Endodermal cell (in vitro differentiated cells): ENCODE measurements at regions not wholly inside any gene's neighbourhood (a gene's known extent, or its start where the extent isn't known, plus 50 kb on each side); places are given as distances from the start of the nearest gene placed in this dataset.

ENCODE experiments used
- DNase-seq: peaks from one replicate; pipeline ENCODE4 v3.0.0-alpha.2; 2017
- H3K27ac ChIP-seq: 2 replicates; pipeline ENCODE4 v1.5.1; 2013; ENCODE audit warnings: mild to moderate bottlenecking, low read depth, low read length, moderate library complexity
- H3K27me3 ChIP-seq: 2 replicates; pipeline ENCODE4 v1.6.1; 2013; ENCODE audit warnings: mild to moderate bottlenecking, low read length, moderate library complexity; ENCODE audit not compliant: insufficient read depth, control insufficient read depth, poor library complexity, severe bottlenecking
- H3K36me3 ChIP-seq: 2 replicates; pipeline ENCODE4 v1.7.0; 2013; ENCODE audit warnings: mild to moderate bottlenecking, low read length, moderate library complexity; ENCODE audit not compliant: control insufficient read depth, insufficient read depth
- H3K4me1 ChIP-seq: one replicate; pipeline ENCODE4 v1.7.0; 2013; ENCODE audit warnings: low read length; ENCODE audit not compliant: control insufficient read depth, insufficient read depth
- H3K4me3 ChIP-seq: 2 replicates; pipeline ENCODE4 v1.5.1; 2013; ENCODE audit warnings: mild to moderate bottlenecking, low read length, moderate library complexity
- H3K9ac ChIP-seq: 2 replicates; pipeline ENCODE4 v1.6.1; 2013; ENCODE audit warnings: mild to moderate bottlenecking, low read length, moderate library complexity; ENCODE audit not compliant: poor library complexity, severe bottlenecking; ENCODE audit errors: extremely low read depth
- H3K9me3 ChIP-seq: 2 replicates; pipeline ENCODE4 v1.6.1; 2013; ENCODE audit warnings: mild to moderate bottlenecking, low read length, moderate library complexity; ENCODE audit not compliant: control insufficient read depth
- H3K27ac Mint-ChIP-seq: 2 replicates; pipeline ENCODE4 v1.8.0; 2020; ENCODE audit warnings: mixed read lengths
- H3K27me3 Mint-ChIP-seq: 2 replicates; pipeline ENCODE4 v1.8.0; 2021; ENCODE audit warnings: mild to moderate bottlenecking, mixed read lengths; ENCODE audit not compliant: insufficient read depth
- H3K36me3 Mint-ChIP-seq: 2 replicates; pipeline ENCODE4 v1.8.0; 2020; ENCODE audit warnings: low read depth, mixed read lengths
- H3K4me1 Mint-ChIP-seq: 2 replicates; pipeline ENCODE4 v1.8.0; 2020; ENCODE audit warnings: mixed read lengths
- H3K4me3 Mint-ChIP-seq: 2 replicates; pipeline ENCODE4 v1.8.0; 2020; ENCODE audit warnings: mild to moderate bottlenecking, moderate library complexity, mixed read lengths
- H3K9me3 Mint-ChIP-seq: 2 replicates; pipeline ENCODE4 v1.8.0; 2020; ENCODE audit warnings: mild to moderate bottlenecking, mixed read lengths
- CTCF ChIP-seq: fragments of 200-600 bp; sonication (generic); conservative IDR thresholded peaks from 2 replicates; pipeline ENCODE4 v1.5.0; 2021; ENCODE audit warnings: antibody characterized with exemption, mild to moderate bottlenecking
- WGBS, 2 experiments: methylation state at CpG; one replicate each; pipeline versions ENCODE4 v1.1.5 to v1.1.7; 2013; ENCODE audit warnings: missing lambda C conversion rate in 2 of 2, mixed read lengths in 1 of 2; ENCODE audit not compliant: insufficient coverage in 1 of 2, insufficient read length in 1 of 2; 5-methylcytosine and 5-hydroxymethylcytosine counted together

DNA sequence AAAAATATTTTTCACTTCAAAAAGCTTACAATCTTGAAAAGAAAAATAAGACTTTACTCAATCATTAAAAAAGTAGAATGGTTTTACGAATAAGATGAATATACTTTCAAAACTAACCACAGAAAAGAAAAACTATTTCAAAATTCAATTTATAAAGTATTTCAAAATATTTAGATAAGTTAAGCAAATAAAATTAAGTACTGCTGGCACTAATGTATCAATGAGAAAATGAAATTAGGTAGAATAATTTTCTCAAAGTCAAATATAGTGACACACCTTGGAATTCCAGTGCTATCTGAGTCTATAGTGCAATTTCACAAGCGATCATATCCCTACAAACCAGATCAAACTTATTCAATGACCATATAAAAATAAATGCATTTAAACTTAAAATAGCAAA lies 109.8 kb upstream of the SEMA3A start:
- Histone ChIP-seq H3K9ac (no peak overlapping the region), H3K4me1 (no peaks in the 10 kb centered on the region), H3K36me3 (no peaks in the 10 kb centered on the region), H3K4me3 (no peak overlapping the region), H3K27me3 (no peaks in the 10 kb centered on the region), H3K27ac (no peak overlapping the region), H3K9me3 (no peaks in the 10 kb centered on the region)
- Mint-ChIP-seq H3K4me3 (no peak overlapping the region), H3K4me1 (no peaks in the 10 kb centered on the region), H3K27me3 (no peaks in the 10 kb centered on the region), H3K27ac (no peak overlapping the region), H3K36me3 (no peaks in the 10 kb centered on the region), H3K9me3 (no peaks in the 10 kb centered on the region)
- no peak for TF ChIP-seq CTCF
- WGBS, 2 experiments: 91% methylated on average over 1 of the region's 2 CpGs; no CpG with 5 or more reads in 1 of the 2 experiments
- DNase-seq: no peak

GRCh38 chr7:84302949-84303348 lies 108.4 kb upstream of the SEMA3A start:
- H3K9ac ChIP-seq: no peak overlapping the region
- no peak overlapping the region for H3K27ac Mint-ChIP-seq
- no peak overlapping the region for H3K27ac ChIP-seq
- no peak overlapping the region for H3K4me3 ChIP-seq
- no peaks in the 10 kb centered on the region for H3K27me3 Mint-ChIP-seq
- H3K27me3 ChIP-seq: no peaks in the 10 kb centered on the region
- no peaks in the 10 kb centered on the region for H3K36me3 Mint-ChIP-seq
- H3K36me3 ChIP-seq: no peaks in the 10 kb centered on the region
- H3K4me1 ChIP-seq: no peaks in the 10 kb centered on the region
- H3K4me1 Mint-ChIP-seq: no peaks in the 10 kb centered on the region
- DNase-seq: no peak
- no peak overlapping the region for H3K4me3 Mint-ChIP-seq
- 93 to 95% methylated on average over 2 to 3 of the region's 3 CpGs for WGBS, 2 experiments
- TF ChIP-seq CTCF: no peak
- no peaks in the 10 kb centered on the region for H3K9me3 ChIP-seq
- H3K9me3 Mint-ChIP-seq: no peaks in the 10 kb centered on the region

- TF ChIP-seq CTCF: no peak
- Histone ChIP-seq H3K9ac (no peak overlapping the region), H3K27ac (no peak overlapping the region), H3K36me3 (no peaks in the 10 kb centered on the region), H3K4me3 (no peak overlapping the region), H3K4me1 (no peaks in the 10 kb centered on the region), H3K9me3 (no peaks in the 10 kb centered on the region), H3K27me3 (no peaks in the 10 kb centered on the region)
- H3K27ac Mint-ChIP-seq: no peak overlapping the region
- no peaks in the 10 kb centered on the region for H3K27me3 Mint-ChIP-seq
- no peak for DNase-seq
- H3K9me3 Mint-ChIP-seq: no peaks in the 10 kb centered on the region
- H3K36me3 Mint-ChIP-seq: no peaks in the 10 kb centered on the region
- no peak overlapping the region for H3K4me3 Mint-ChIP-seq
- H3K4me1 Mint-ChIP-seq: no peaks in the 10 kb centered on the region
These were observed 103.0 kb upstream of the SEMA3A start for GRCh38 chr7:84297616-84298015.
